GM19239 (cell line): ENCODE measurements at regions not wholly inside any gene's neighbourhood (a gene's known extent, or its start where the extent isn't known, plus 50 kb on each side); places are given as distances from the start of the nearest gene placed in this dataset.
"Not testable (repeated sequence)": the region's sequence is repeated elsewhere in the genome, so short reads cannot be mapped to it uniquely, and the experiment has no call there.

ENCODE experiments used
- DNase-seq: peaks from one replicate; pipeline ENCODE4 v3.0.0; 2011; ENCODE audit warnings: low spot score; ENCODE audit not compliant: insufficient read length
- FAIRE-seq: peaks from 2 replicates; lab custom pipeline; 2011; peaks lifted over from hg19 to GRCh38; lab: Jason Lieb, UNC

GRCh38 chr10:46197050-46197449 is 89.7 kb upstream of the ANTXRL start:
- FAIRE-seq (no peak), DNase-seq (no peak)

- no peak for DNase-seq
- no peak for FAIRE-seq
Measured at GRCh38 chr10:46198516-46198915, 88.3 kb upstream of the ANTXRL start.

GRCh38 chr10:46202405-46202804 is 84.4 kb upstream of the ANTXRL start:
- not testable (repeated sequence) for DNase-seq, FAIRE-seq

- DNase-seq, FAIRE-seq: not testable (repeated sequence)
Measured at GRCh38 chr10:46204482-46205102, 82.2 kb upstream of the ANTXRL start.

- not testable (repeated sequence) for FAIRE-seq, DNase-seq
Measured at GRCh38 chr10:46210427-46210826, 76.4 kb upstream of the ANTXRL start.

GRCh38 chr10:46215426-46215825 is 71.4 kb upstream of the ANTXRL start:
- DNase-seq (no peak), FAIRE-seq (no peak)

- DNase-seq (no peak), FAIRE-seq (no peak)
Measured at GRCh38 chr10:46216003-46216634, 70.7 kb upstream of the ANTXRL start.

GRCh38 chr10:46216836-46217751 is 69.7 kb upstream of the ANTXRL start:
- no peak for FAIRE-seq

GRCh38 chr10:46217752-46218453 is 68.9 kb upstream of the ANTXRL start:
- FAIRE-seq: no peak
- no peak for DNase-seq

More at GRCh38 chr10:46216836-46217751, 69.7 kb upstream of the ANTXRL start:
- no peak for DNase-seq

GRCh38 chr10:46218921-46219320 is 67.9 kb upstream of the ANTXRL start:
- DNase-seq (no peak), FAIRE-seq (no peak)

GRCh38 chr10:46219431-46219990 is 67.3 kb upstream of the ANTXRL start:
- not testable (repeated sequence) for FAIRE-seq, DNase-seq

- FAIRE-seq (no peak), DNase-seq (no peak)
Measured at GRCh38 chr10:46220187-46220586, 66.6 kb upstream of the ANTXRL start.

- DNase-seq: no peak
- no peak for FAIRE-seq
Measured at GRCh38 chr10:46220872-46221538, 65.8 kb upstream of the ANTXRL start.

- DNase-seq: no peak
Measured at GRCh38 chr10:46222364-46222935, 64.3 kb upstream of the ANTXRL start.

GRCh38 chr10:46223064-46223480 is 63.7 kb upstream of the ANTXRL start:
- no peak for DNase-seq
- FAIRE-seq: no peak

More at GRCh38 chr10:46222364-46222935, 64.3 kb upstream of the ANTXRL start:
- no peak for FAIRE-seq

- DNase-seq (no peak), FAIRE-seq (no peak)
Measured at GRCh38 chr10:46223626-46224413, 63.0 kb upstream of the ANTXRL start.

- no peak for FAIRE-seq
- no peak for DNase-seq
Measured at GRCh38 chr10:46224414-46224682, 62.4 kb upstream of the ANTXRL start.

GRCh38 chr10:46225597-46225996 is 61.2 kb upstream of the ANTXRL start:
- DNase-seq (no peak), FAIRE-seq (no peak)

- no peak for DNase-seq
- no peak for FAIRE-seq
Measured at GRCh38 chr10:46226232-46226631, 60.6 kb upstream of the ANTXRL start.
